ENCODE measurements at regions not wholly inside any gene's neighbourhood (a gene's known extent, or its start where the extent isn't known, plus 50 kb on each side); places are given as distances from the start of the nearest gene placed in this dataset.

- TF ChIP-seq CTCF (IDR thresholded peaks at IDR 0.05; ENCODE audit: low read length) (no peak), EZH2 (IDR thresholded peaks at IDR 0.05; ENCODE audit: borderline replicate concordance, low read length) (no peak)
Measured at GRCh38 chr6:37109714-37110499, 60.0 kb upstream of the PIM1 start.
